Mucosa of rectum (tissue), 2 donors: ENCODE measurements at regions not wholly inside any gene's neighbourhood (a gene's known extent, or its start where the extent isn't known, plus 50 kb on each side); places are given as distances from the start of the nearest gene placed in this dataset.

Source experiments
- H3K27ac ChIP-seq, 2 donors: one replicate each; pipeline ENCODE4 v1.7.0; 2013; ENCODE audit warnings: inconsistent platforms in 2 of 2, low read depth in 2 of 2, low read length in 2 of 2
- H3K27me3 ChIP-seq, 2 donors: one replicate each; pipeline ENCODE4 v1.7.0; 2013; ENCODE audit warnings: low read length in 2 of 2; ENCODE audit not compliant: control insufficient read depth in 2 of 2, insufficient read depth in 2 of 2
- H3K36me3 ChIP-seq, 2 donors: one replicate each; pipeline ENCODE4 v1.7.0; 2013; ENCODE audit warnings: low read length in 2 of 2; ENCODE audit not compliant: control insufficient read depth in 2 of 2, insufficient read depth in 2 of 2
- H3K4me1 ChIP-seq, 2 donors: one replicate each; pipeline ENCODE4 v1.7.0; 2013; ENCODE audit warnings: low read length in 2 of 2, mild to moderate bottlenecking in 1 of 2; ENCODE audit not compliant: control insufficient read depth in 2 of 2, insufficient read depth in 2 of 2
- H3K4me3 ChIP-seq, 2 donors: one replicate each; pipeline ENCODE4 v1.7.0; 2013; ENCODE audit warnings: low read length in 2 of 2
- H3K9ac ChIP-seq, 2 donors: one replicate each; pipeline ENCODE4 v1.7.0; 2013; ENCODE audit warnings: low read length in 2 of 2, low read depth in 1 of 2, mild to moderate bottlenecking in 1 of 2
- H3K9me3 ChIP-seq, 2 donors: one replicate each; pipeline ENCODE4 v1.7.0; 2013; ENCODE audit warnings: low read length in 2 of 2; ENCODE audit not compliant: control insufficient read depth in 2 of 2
- donor health status: healthy.
- donor health status: Normal muscosa, but diverticular disease.

DNA sequence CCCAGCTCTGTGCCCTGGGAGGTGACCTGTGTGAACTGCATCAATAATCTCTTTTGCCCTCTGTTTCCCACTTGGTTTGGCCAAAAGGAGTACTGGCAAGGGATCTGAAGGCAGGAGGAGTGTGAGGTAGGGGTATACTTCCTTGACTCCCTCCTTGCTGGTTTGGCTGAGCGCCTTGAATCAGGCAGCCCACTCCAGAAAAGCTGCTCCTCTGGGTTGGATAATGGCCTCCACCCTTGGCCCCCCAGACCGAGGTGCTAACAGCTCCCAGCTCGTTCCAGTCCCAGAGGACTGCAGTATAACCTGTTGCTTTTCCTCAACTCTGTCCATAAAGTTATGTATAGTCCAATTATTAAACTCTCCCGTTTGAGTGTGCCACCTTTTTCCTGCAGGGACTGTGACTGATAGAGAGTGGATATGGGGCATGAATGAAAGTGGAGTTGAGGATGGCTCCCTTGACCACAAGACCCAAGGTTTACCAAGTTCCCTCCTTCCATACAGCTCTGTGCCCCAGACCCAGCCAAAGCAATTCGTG lies 88.2 kb upstream of the HAND1 start:
- Histone ChIP-seq H3K27ac (no peak overlapping the region), H3K36me3 (no peaks in the 10 kb centered on the region), H3K4me1 (no peaks in the 10 kb centered on the region), H3K4me3 (no peak overlapping the region), H3K9ac (no peak overlapping the region), H3K27me3 (peaks cover 0 to 4% of the 10 kb centered on the region in 2 donors), H3K9me3 (no peaks in the 10 kb centered on the region)

DNA sequence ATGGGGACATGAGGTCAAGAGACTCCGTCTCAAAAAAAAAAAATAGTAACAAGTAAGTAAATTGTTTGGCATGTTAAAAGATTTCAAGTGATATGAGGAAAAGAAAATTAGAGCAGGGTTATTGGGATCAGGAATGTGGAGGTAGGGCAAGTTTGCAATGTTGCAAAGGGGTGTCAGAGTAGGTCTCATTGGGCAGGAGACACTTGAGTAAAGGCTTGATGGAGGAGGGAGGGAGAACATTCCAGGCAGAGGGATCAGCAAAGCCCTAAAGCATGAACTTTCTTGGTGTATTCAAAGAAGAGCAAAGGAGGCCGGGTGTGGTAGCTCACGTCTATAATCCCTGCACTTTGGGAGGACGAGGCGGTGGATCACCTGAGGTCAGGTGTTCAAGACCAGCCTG lies 87.1 kb upstream of the HAND1 start:
- Histone ChIP-seq H3K4me3 (no peak overlapping the region), H3K27ac (no peak overlapping the region), H3K9ac (no peak overlapping the region), H3K27me3 (peaks cover 0 to 4% of the 10 kb centered on the region in 2 donors), H3K36me3 (no peaks in the 10 kb centered on the region), H3K4me1 (no peaks in the 10 kb centered on the region), H3K9me3 (no peaks in the 10 kb centered on the region)

DNA sequence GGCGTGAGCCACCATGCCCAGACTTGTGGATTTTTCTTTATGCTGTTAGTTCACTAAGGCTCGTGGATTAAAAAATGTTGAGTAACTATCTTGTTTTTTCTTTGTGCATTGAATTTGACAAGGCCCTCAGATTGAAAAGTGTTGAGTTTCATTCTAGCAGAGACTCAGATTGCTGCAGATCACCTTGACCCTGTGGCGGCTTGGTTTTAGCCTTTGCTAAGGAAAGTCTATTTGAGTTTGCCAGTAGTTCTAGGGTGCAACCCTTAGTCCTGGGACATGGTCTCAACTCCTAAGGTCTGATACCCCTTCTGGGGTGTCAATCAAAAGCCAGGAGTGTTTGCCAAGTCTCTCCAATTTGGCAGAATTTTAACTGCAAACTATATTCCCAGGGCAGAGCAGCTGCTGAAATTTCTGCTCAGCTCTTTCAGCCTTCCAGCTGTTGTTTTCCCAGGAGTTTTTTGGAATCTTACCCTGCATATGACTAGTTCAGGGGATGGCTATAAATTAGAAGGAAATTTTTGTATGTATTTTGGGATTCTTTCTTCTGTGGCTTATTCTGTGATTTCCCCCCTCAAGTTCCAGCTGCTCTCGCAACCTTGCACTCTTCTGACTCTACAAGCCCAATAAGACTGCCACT lies 84.3 kb upstream of the HAND1 start:
- Histone ChIP-seq H3K27me3 (peaks cover 0 to 4% of the 10 kb centered on the region in 2 donors), H3K4me1 (no peaks in the 10 kb centered on the region), H3K9ac (no peak overlapping the region), H3K4me3 (no peak overlapping the region), H3K36me3 (no peaks in the 10 kb centered on the region), H3K9me3 (no peaks in the 10 kb centered on the region), H3K27ac (no peak overlapping the region)

DNA sequence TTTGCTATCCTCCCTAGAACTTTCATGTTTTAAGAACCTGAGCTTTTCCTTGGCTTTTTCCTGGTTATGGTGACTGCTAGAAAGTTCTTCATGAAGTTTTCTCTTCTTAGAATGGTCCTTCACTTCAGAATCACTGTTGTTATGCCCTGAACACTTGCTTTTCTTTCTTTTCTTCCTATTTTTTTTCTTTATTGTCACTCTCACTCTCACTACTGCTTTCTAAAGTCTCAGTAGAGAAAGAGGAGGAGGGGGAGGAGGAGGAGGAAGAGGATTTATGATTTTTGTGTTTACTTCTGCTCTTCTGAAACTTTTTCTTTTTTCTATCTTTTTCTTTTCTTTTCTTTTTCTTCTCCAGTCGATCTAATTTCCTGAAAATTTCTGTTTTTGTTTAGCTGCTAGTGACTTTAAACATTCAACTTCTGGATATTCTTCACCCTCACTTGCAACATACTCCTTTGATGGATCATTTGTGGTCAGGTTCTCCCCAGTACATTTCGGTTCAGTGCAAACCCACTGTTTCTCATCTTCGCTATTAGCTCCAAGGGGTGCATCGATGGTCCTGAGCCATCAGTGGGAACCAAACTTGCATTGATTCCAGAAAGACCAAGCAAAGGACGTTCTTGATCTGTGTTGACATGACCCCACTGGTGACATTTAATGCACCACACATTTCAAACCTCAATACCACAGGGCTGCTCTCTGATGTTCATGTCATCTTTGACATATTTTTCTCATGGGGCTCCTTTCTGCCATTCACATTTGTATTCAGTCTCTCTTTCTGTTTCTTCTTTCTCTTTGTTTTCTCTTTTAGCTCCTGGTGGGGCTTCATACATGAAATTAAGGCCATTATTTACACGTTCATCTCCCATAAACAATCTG lies 81.6 kb upstream of the HAND1 start:
- no peak overlapping the region for H3K4me3 ChIP-seq
- no peak overlapping the region for H3K27ac ChIP-seq
- H3K36me3 ChIP-seq: no peaks in the 10 kb centered on the region
- no peaks in the 10 kb centered on the region for H3K4me1 ChIP-seq
- no peaks in the 10 kb centered on the region for H3K9me3 ChIP-seq
- H3K27me3 ChIP-seq: no peaks in the 10 kb centered on the region
- no peak overlapping the region for H3K9ac ChIP-seq

DNA sequence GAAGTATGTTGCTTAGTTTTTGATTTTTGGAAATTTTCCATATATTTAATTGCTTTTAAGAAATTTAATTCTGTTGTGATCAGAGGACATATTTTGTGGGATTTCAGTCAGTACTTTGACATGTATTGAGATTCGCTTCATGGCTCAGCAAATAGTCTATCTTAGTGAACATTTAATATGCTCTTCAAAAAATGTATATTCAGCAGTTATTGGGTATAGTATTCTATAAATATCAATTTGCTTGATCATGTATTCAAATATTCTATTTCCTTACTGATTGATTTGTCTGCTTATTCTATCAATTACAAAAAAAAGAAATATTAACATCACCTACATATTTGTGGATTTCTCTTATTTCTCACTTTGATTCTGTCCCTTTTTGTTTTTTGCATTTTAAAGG lies 79.5 kb upstream of the HAND1 start:
- no peak overlapping the region for H3K27ac ChIP-seq

DNA sequence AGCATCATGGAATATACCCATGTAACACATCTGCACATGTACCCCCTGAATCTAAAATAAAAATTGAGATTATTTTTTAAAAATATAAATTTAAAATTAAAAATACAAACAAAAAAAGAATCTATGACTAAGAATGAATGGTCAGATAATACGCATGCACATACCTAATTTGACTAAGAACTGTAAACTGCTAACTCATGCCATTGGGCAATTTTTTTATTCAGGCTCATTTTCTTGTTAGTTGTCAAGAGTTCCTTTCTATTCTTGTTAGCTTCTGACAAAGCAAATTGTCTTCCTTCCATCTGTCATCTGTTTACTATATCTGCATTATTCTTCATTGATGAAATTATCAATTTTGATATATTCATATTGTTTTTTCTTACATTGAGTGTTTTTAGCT lies 69.5 kb upstream of the HAND1 start:
- H3K4me1 ChIP-seq: no peaks in the 10 kb centered on the region
- H3K9me3 ChIP-seq: no peaks in the 10 kb centered on the region
- H3K4me3 ChIP-seq: no peak overlapping the region
- H3K27me3 ChIP-seq: peaks cover 2% of the 10 kb centered on the region in 2 donors
- no peak overlapping the region for H3K9ac ChIP-seq
- H3K36me3 ChIP-seq: no peaks in the 10 kb centered on the region
- H3K27ac ChIP-seq: no peak overlapping the region

More for the DNA sequence above, 79.5 kb upstream of the HAND1 start:
- peaks cover 4 to 5% of the 10 kb centered on the region in 2 donors for H3K9me3 ChIP-seq
- no peak overlapping the region for H3K4me3 ChIP-seq
- H3K27me3 ChIP-seq: no peaks in the 10 kb centered on the region
- H3K4me1 ChIP-seq: no peaks in the 10 kb centered on the region
- H3K36me3 ChIP-seq: no peaks in the 10 kb centered on the region
- no peak overlapping the region for H3K9ac ChIP-seq

DNA sequence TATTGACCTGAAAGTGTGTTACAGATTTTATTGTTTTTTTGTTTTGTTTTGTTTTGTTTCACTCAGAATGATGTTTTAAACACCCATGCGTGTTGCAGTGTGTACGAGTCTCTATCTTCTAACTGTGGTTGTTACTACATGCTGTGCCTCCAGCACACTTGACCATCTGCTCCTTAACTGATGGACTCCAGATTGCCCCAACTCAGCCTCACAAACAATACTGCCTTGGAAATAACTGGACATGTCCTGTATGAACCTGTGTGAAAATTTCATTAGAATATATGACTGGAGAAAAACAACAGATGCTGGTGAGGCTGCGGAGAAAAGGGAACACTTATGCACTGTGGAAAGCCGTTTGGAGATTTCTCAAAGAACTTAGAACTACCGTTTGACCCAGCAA lies 68.7 kb upstream of the HAND1 start:
- Histone ChIP-seq H3K36me3 (no peaks in the 10 kb centered on the region), H3K9ac (no peak overlapping the region), H3K4me3 (no peak overlapping the region), H3K9me3 (no peaks in the 10 kb centered on the region), H3K27me3 (peaks cover 2% of the 10 kb centered on the region in 2 donors), H3K4me1 (no peaks in the 10 kb centered on the region), H3K27ac (no peak overlapping the region)

DNA sequence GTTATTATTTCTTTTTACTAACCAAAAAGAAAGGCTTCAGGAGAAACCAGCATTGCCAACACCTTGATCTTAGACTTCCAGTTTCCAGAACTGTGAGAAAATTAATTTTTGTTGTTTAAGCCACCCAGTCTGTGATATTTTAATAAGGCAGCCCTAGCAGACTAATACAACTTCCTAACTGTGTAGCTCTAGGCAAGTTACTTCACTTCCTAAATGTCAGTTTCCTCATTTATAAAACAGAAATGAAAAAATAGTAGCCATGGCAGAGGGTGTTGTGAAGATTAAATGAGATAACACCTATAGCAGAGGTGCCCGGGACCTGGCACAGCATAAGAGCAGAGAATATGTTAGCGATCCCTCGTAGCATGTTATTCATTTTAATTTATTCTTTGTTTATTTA lies 66.6 kb upstream of the HAND1 start:
- no peak overlapping the region for H3K4me3 ChIP-seq
- H3K4me1 ChIP-seq: no peaks in the 10 kb centered on the region
- H3K27ac ChIP-seq: no peak overlapping the region
- H3K9ac ChIP-seq: no peak overlapping the region
- H3K9me3 ChIP-seq: no peaks in the 10 kb centered on the region
- H3K36me3 ChIP-seq: no peaks in the 10 kb centered on the region
- H3K27me3 ChIP-seq: peaks cover 2% of the 10 kb centered on the region in 2 donors

DNA sequence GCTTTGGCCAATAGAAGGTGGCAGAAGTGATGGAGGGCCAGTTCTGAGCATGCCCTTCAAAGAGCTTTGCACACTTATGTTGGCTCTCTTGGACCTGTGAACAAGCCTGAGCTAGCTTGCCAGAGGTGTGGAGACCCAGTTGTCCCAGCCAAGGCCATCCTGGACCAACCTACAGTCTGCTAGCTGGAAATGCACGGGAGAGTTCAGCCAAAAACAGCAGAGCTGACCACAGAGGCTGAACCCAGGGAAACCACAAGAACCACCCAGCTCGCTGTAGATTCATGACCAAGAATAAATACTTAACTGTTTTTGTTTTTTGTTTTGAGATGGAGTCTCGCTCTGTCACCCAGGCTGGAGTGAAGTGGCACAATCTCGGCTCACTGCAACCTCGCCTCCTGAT lies 65.4 kb upstream of the HAND1 start:
- Histone ChIP-seq H3K36me3 (no peaks in the 10 kb centered on the region), H3K4me1 (no peaks in the 10 kb centered on the region), H3K4me3 (no peak overlapping the region), H3K9ac (no peak overlapping the region), H3K27ac (no peak overlapping the region), H3K9me3 (no peaks in the 10 kb centered on the region), H3K27me3 (peaks cover 2% of the 10 kb centered on the region in 2 donors)

DNA sequence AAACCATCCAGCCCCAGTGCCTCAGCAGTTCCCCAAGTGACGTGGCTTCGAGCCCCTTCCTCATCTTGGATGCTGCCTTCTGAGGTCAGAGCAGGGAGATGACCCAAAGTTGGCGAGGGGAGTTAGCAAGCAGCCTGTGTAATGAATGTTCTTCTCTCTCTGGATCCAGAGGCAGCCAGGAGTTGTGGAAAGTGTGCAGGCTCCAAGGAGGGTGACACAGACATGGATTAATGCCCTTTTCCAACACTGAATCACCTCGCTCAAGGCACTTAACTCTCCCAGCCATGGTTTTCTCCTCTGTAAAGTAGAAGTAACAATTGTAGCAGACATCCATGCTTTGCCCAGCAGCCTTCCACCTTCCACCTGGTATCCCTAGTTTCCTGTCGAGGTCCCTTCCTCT lies 64.6 kb upstream of the HAND1 start:
- Histone ChIP-seq H3K4me3 (no peak overlapping the region), H3K9me3 (no peaks in the 10 kb centered on the region), H3K9ac (no peak overlapping the region), H3K27me3 (peaks cover 2% of the 10 kb centered on the region in 2 donors), H3K4me1 (no peaks in the 10 kb centered on the region), H3K27ac (no peak overlapping the region), H3K36me3 (no peaks in the 10 kb centered on the region)
